ENCODE measurements at regions not wholly inside any gene's neighbourhood (a gene's known extent, or its start where the extent isn't known, plus 50 kb on each side); places are given as distances from the start of the nearest gene placed in this dataset.

GRCh38 chr10:89949496-89949895 is 248.1 kb downstream of the KIF20B start:
- Histone ChIP-seq H3K4me1 (replicated peaks in 1 of 2) (no peaks in the 10 kb centered on the region), H3K4me3 (no peak overlapping the region), H3K36me3 (replicated peaks in 1 of 2) (no peaks in the 10 kb centered on the region), H3K9me3 (replicated peaks in 1 of 3) (no peaks in the 10 kb centered on the region), H3K27ac (no peak overlapping the region), H3K27me3 (no peaks in the 10 kb centered on the region)
- DNase-seq: no peak
- TF ChIP-seq CTCF (IDR thresholded peaks at IDR 0.05): no peak
- no peak for TF ChIP-seq POLR2A (IDR thresholded peaks at IDR 0.05)
- intact Hi-C loops (cut with DNase I): no loop called here

- H3K4me1 ChIP-seq (replicated peaks in 1 of 2): no peaks in the 10 kb centered on the region
These were observed 250.9 kb downstream of the KIF20B start for GRCh38 chr10:89952325-89952724.

GRCh38 chr10:89952751-89953150 is 251.4 kb downstream of the KIF20B start:
- no peak for DNase-seq
- no peak overlapping the region for H3K27ac ChIP-seq
- no peaks in the 10 kb centered on the region for H3K36me3 ChIP-seq (replicated peaks in 1 of 2)
- intact Hi-C loops (cut with DNase I): no loop called here
- H3K4me1 ChIP-seq (replicated peaks in 1 of 2): no peaks in the 10 kb centered on the region
- TF ChIP-seq POLR2A (IDR thresholded peaks at IDR 0.05) (no peak), CTCF (IDR thresholded peaks at IDR 0.05) (no peak)
- H3K9me3 ChIP-seq (replicated peaks in 1 of 3): no peaks in the 10 kb centered on the region
- no peaks in the 10 kb centered on the region for H3K27me3 ChIP-seq
- H3K4me3 ChIP-seq: no peak overlapping the region

More at GRCh38 chr10:89952325-89952724, 250.9 kb downstream of the KIF20B start:
- H3K27ac ChIP-seq: no peak overlapping the region
- DNase-seq: no peak
- intact Hi-C loops (cut with DNase I): no loop called here
- H3K9me3 ChIP-seq (replicated peaks in 1 of 3): no peaks in the 10 kb centered on the region
- H3K27me3 ChIP-seq: no peaks in the 10 kb centered on the region
- no peak overlapping the region for H3K4me3 ChIP-seq
- no peaks in the 10 kb centered on the region for H3K36me3 ChIP-seq (replicated peaks in 1 of 2)
- WGBS, 4 donors: 75 to 96% (median 80%) methylated on average over 1 of the region's 1 CpG; no CpG with 5 or more reads in 1 of the 4 donors
- TF ChIP-seq CTCF (IDR thresholded peaks at IDR 0.05): no peak
- no peak for TF ChIP-seq POLR2A (IDR thresholded peaks at IDR 0.05)

- intact Hi-C loops (cut with DNase I): no loop called here
- TF ChIP-seq POLR2A (IDR thresholded peaks at IDR 0.05): no peak
- no peak for TF ChIP-seq CTCF (IDR thresholded peaks at IDR 0.05)
- 42 to 53% (median 46%) methylated on average over 3 of the region's 3 CpGs for WGBS, 4 donors
These were observed 252.7 kb downstream of the KIF20B start for GRCh38 chr10:89954061-89954460.

More at GRCh38 chr10:89954061-89954460, 252.7 kb downstream of the KIF20B start:
- Histone ChIP-seq H3K27me3 (no peaks in the 10 kb centered on the region), H3K36me3 (replicated peaks in 1 of 2) (no peaks in the 10 kb centered on the region), H3K4me3 (no peak overlapping the region), H3K4me1 (replicated peaks in 1 of 2) (no peaks in the 10 kb centered on the region), H3K9me3 (replicated peaks in 1 of 3) (no peaks in the 10 kb centered on the region), H3K27ac (no peak overlapping the region)
- no peak for DNase-seq

Data from adrenal gland (tissue), 9 donors.